PC-3 (cell line): ENCODE measurements at regions not wholly inside any gene's neighbourhood (a gene's known extent, or its start where the extent isn't known, plus 50 kb on each side); places are given as distances from the start of the nearest gene placed in this dataset.

ENCODE experiments used
- ATAC-seq: fragments of 200-7000 bp; cut with Tn5 transposase; 2 replicates; pipeline ENCODE4 v1.9.1; 2020; ENCODE audit warnings: mild to moderate bottlenecking, moderate library complexity
- BruUV-seq: library from RNA; stranded (reverse); fragments of 400-500 nt; replicated peaks from 2 replicates; lab custom pipeline; 2021; lab: Mats Ljungman, UMichigan
- CTCF ChIA-PET: fragments of 300-600 bp; sonication (Branson Sonifier 250); formaldehyde crosslinking; loops from one replicate; lab custom pipeline; 2022; ENCODE audit warnings: antibody characterized with exemption; lab: Charles Lee
- POLR2A ChIA-PET: fragments of 300-600 bp; sonication (Branson Sonifier 250); formaldehyde crosslinking; loops from one replicate; lab custom pipeline; 2022; ENCODE audit warnings: antibody characterized with exemption; ENCODE audit not compliant: unreplicated experiment; lab: Charles Lee
- DNase-seq: peaks from one replicate; pipeline ENCODE4 v3.0.0-alpha.2; 2015
- H2AFZ ChIP-seq: fragments of 300-600 bp; sonication (generic); 2 replicates; pipeline ENCODE4 v1.6.0; 2016; ENCODE audit warnings: antibody characterized with exemption, low read length
- H3F3A ChIP-seq: fragments of 300-600 bp; sonication (generic); one replicate; pipeline ENCODE4 v1.6.0; 2017; ENCODE audit warnings: antibody characterized with exemption, low read length, control low read depth, mild to moderate bottlenecking; ENCODE audit not compliant: unreplicated experiment
- H3K27ac ChIP-seq: fragments of 300-600 bp; sonication (generic); 2 replicates; pipeline ENCODE4 v1.5.1; 2016; ENCODE audit warnings: mild to moderate bottlenecking, low read length
- H3K27me3 ChIP-seq: fragments of 300-600 bp; sonication (generic); 2 replicates; pipeline ENCODE4 v1.6.1; 2016; ENCODE audit warnings: low read length, mixed read lengths
- H3K36me3 ChIP-seq: fragments of 300-600 bp; sonication (generic); 2 replicates; pipeline ENCODE4 v1.6.1; 2016; ENCODE audit warnings: low read depth, mixed run types, low read length, mixed read lengths
- H3K4me1 ChIP-seq: fragments of 300-600 bp; sonication (generic); 2 replicates; pipeline ENCODE4 v1.5.1; 2016; ENCODE audit warnings: low read length; ENCODE audit not compliant: insufficient read depth
- H3K4me2 ChIP-seq: fragments of 300-600 bp; sonication (generic); 2 replicates; pipeline ENCODE4 v1.6.0; 2016; ENCODE audit warnings: low read length
- H3K4me3 ChIP-seq: fragments of 300-600 bp; sonication (generic); 2 replicates; pipeline ENCODE4 v1.5.1; 2016; ENCODE audit warnings: mild to moderate bottlenecking, low read length, mixed read lengths
- H3K79me2 ChIP-seq: fragments of 300-600 bp; sonication (generic); 2 replicates; pipeline ENCODE4 v1.6.1; 2017; ENCODE audit warnings: low read length, mixed read lengths
- H3K9ac ChIP-seq: fragments of 300-600 bp; sonication (generic); 2 replicates; pipeline ENCODE4 v1.6.0; 2016; ENCODE audit warnings: mild to moderate bottlenecking, low read length
- H3K9me2 ChIP-seq: fragments of 300-600 bp; sonication (generic); replicated peaks from 2 replicates; pipeline ENCODE4 v1.6.1; 2016; ENCODE audit warnings: mixed run types, low read length, mixed read lengths
- H3K9me3 ChIP-seq: fragments of 300-600 bp; sonication (generic); 2 replicates; pipeline ENCODE4 v1.6.1; 2016; ENCODE audit warnings: low read length, mixed read lengths
- H4K20me1 ChIP-seq: fragments of 300-600 bp; sonication (generic); 2 replicates; pipeline ENCODE4 v1.6.1; 2016; ENCODE audit warnings: low read length, mixed read lengths
- EZH2 ChIP-seq: fragments of 300-600 bp; sonication (generic); IDR thresholded peaks from one replicate; pipeline ENCODE4 v1.6.1; 2017; ENCODE audit warnings: antibody characterized with exemption, mild to moderate bottlenecking, low read length; ENCODE audit not compliant: unreplicated experiment
- EZH2phosphoT487 ChIP-seq: fragments of 300-600 bp; sonication (generic); IDR thresholded peaks from 2 replicates; pipeline ENCODE4 v1.6.1; 2018; ENCODE audit warnings: mild to moderate bottlenecking, antibody characterized with exemption, low read length, borderline replicate concordance
- intact Hi-C: fragments of 100-400 bp; cut with micrococcal nuclease; formaldehyde crosslinking; loops from 2 replicates; pipeline ENCODE4 v1.9.0; 2023
- TF ChIP-seq, protein P1 (sequence below): fragments of 300-600 bp; sonication (generic); conservative IDR thresholded peaks from 2 replicates; pipeline ENCODE4 v1.5.1; 2017; ENCODE audit warnings: antibody characterized with exemption, low read depth, mild to moderate bottlenecking, low read length

DNA sequence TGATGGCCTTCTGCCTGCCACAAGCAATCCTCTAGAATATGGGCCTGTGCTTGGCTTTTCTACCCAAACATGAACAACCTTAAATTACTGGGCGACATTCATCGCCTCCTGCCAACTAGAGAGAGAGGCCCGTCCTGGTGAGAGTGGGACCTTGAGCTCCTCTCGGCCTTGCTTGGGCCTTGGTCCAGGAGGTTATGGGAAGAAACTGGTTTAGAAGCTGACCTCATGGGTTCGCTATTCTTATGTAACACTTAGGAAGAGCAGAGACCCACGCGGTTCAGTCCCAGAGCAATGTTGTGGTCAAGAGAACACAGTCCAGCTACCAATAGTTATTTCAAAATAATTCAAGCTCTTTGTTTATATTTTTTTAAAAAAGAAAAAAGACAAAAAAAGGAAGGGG lies 176.3 kb upstream of the ZNF32 start:
- Histone ChIP-seq H2AFZ (no peak overlapping the region), H3F3A (no peaks in the 10 kb centered on the region), H3K27ac (no peak overlapping the region), H3K36me3 (no peaks in the 10 kb centered on the region), H3K4me3 (no peak overlapping the region), H3K9ac (no peak overlapping the region), H3K27me3 (0 out of 2 replicates have a peak, but pooled peaks cover 8% of the 10 kb centered on the region), H3K9me2 (no peaks in the 10 kb centered on the region), H3K4me1 (no peaks in the 10 kb centered on the region), H3K4me2 (no peak overlapping the region), H3K9me3 (0 out of 2 replicates have a peak, but pooled peaks cover 4% of the 10 kb centered on the region), H3K79me2 (no peaks in the 10 kb centered on the region), H4K20me1 (no peaks in the 10 kb centered on the region)
- intact Hi-C loops = no loop called here
- ChIA-PET POLR2A (no interaction called here), CTCF (no interaction called here)
- ATAC-seq (no peak), DNase-seq (no peak)
- no TSS peak for BruUV-seq
- no peak for TF ChIP-seq EZH2
- TF ChIP-seq, protein P1, sequence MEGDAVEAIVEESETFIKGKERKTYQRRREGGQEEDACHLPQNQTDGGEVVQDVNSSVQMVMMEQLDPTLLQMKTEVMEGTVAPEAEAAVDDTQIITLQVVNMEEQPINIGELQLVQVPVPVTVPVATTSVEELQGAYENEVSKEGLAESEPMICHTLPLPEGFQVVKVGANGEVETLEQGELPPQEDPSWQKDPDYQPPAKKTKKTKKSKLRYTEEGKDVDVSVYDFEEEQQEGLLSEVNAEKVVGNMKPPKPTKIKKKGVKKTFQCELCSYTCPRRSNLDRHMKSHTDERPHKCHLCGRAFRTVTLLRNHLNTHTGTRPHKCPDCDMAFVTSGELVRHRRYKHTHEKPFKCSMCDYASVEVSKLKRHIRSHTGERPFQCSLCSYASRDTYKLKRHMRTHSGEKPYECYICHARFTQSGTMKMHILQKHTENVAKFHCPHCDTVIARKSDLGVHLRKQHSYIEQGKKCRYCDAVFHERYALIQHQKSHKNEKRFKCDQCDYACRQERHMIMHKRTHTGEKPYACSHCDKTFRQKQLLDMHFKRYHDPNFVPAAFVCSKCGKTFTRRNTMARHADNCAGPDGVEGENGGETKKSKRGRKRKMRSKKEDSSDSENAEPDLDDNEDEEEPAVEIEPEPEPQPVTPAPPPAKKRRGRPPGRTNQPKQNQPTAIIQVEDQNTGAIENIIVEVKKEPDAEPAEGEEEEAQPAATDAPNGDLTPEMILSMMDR = no peak
- TF ChIP-seq EZH2phosphoT487 = no peak

DNA sequence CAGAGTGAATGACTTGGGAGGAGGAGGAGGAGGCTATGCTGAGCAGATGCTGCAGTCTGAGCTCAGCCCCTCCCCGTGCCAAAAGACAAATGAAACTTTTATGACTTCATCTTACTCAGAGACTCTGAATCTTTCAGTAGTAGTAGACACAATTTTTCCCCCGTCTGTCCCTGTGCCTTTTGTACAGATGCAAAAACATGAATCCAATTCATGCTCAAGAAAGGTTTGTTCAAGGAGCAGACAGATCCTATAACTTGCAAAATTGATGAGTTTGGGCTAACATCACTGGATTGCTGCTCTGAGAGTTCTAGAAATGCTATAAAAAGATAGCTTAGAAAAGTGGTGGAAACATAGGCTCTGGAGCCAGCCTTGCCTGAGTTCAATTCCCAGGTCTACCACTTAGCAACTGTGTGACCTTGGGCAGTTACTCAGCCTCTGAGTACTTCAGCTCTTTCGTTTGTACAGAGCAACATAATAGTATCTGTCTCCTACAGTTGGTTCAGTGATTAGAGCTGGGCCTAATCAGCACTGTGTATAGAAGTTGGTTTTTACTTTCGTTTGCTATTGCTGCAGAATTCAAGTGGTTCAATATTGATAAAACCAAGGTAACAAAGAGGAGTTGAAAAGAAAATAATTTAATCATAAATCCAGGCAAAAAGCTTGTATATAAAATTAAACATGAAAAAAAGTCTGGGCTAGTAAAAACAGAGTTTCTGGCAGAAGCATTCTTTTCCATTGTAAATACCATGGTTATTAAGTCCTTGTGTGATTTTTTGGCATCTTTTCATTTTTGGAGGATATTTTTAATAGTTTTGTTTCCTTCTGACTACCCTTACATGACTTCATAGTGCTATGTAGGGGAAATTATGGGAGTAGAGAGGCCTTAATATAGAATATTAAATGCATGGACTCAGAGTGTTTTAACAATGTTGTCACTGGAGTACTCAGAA lies 174.2 kb upstream of the ZNF32 start:
- no peaks in the 10 kb centered on the region for H3F3A ChIP-seq
- H3K36me3 ChIP-seq = no peaks in the 10 kb centered on the region
- DNase-seq (no peak), ATAC-seq (no peak)
- TF ChIP-seq EZH2 (no peak), EZH2phosphoT487 (no peak)
- TF ChIP-seq, protein P1 = no peak
- no peak overlapping the region for H3K27ac ChIP-seq
- H3K27me3 ChIP-seq = 0 out of 2 replicates have a peak, but pooled peaks cover 10% of the 10 kb centered on the region
- no TSS peak for BruUV-seq
- H3K9me3 ChIP-seq = no peaks in the 10 kb centered on the region
- no peak overlapping the region for H3K9ac ChIP-seq
- H3K4me1 ChIP-seq = no peaks in the 10 kb centered on the region
- no peak overlapping the region for H3K4me3 ChIP-seq
- no peak overlapping the region for H3K4me2 ChIP-seq
- POLR2A ChIA-PET = no interaction called here
- intact Hi-C loops = no loop called here
- H3K9me2 ChIP-seq = no peaks in the 10 kb centered on the region
- CTCF ChIA-PET = no interaction called here
- no peak overlapping the region for H2AFZ ChIP-seq
- no peaks in the 10 kb centered on the region for H4K20me1 ChIP-seq
- H3K79me2 ChIP-seq = no peaks in the 10 kb centered on the region

GRCh38 chr10:43821103-43821502 lies 172.4 kb upstream of the ZNF32 start:
- POLR2A ChIA-PET = no interaction called here
- Histone ChIP-seq H3K79me2 (no peaks in the 10 kb centered on the region), H3K9ac (no peak overlapping the region), H3K9me2 (no peaks in the 10 kb centered on the region), H3K4me2 (no peak overlapping the region), H3F3A (no peaks in the 10 kb centered on the region), H3K4me3 (no peak overlapping the region), H3K36me3 (no peaks in the 10 kb centered on the region), H4K20me1 (no peaks in the 10 kb centered on the region), H3K9me3 (no peaks in the 10 kb centered on the region), H3K27me3 (0 out of 2 replicates have a peak, but pooled peaks cover 5% of the 10 kb centered on the region), H2AFZ (no peak overlapping the region), H3K27ac (no peak overlapping the region), H3K4me1 (no peaks in the 10 kb centered on the region)
- intact Hi-C loops = no loop called here
- no TSS peak for BruUV-seq
- no peak for TF ChIP-seq EZH2
- TF ChIP-seq, protein P1 = no peak
- TF ChIP-seq EZH2phosphoT487 = no peak
- no peak for ATAC-seq
- CTCF ChIA-PET = no interaction called here
- no peak for DNase-seq
